ENCODE measurements at regions not wholly inside any gene's neighbourhood (a gene's known extent, or its start where the extent isn't known, plus 50 kb on each side); places are given as distances from the start of the nearest gene placed in this dataset.

- DNase-seq = no peak
Measured at GRCh38 chr5:133794771-133795415, 173.5 kb downstream of the C5orf15 start.

GRCh38 chr5:133793756-133794465 lies 174.5 kb downstream of the C5orf15 start:
- DNase-seq = no peak

DNA sequence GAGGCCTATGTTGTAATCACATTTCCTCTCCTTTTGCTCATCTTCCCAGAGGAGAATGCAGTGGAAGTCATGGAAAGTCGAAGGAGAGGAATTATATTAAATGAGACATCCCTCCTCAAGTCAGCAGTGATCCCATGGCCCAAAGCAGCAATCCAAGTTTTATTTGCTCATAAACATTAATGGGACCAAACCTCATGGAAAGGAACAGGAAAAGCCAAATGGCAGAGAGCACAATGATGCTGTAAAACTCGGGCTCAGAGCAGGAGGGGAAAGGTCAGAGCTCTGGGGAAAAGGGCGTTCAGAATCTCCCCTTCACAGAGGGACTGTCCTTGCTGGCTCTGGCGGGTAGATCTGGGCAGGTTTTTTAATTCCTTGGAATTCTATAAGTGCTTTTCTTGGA lies 175.8 kb downstream of the C5orf15 start:
- no peak for DNase-seq

GRCh38 chr5:133792024-133792423 lies 176.4 kb downstream of the C5orf15 start:
- DNase-seq = no peak

DNA sequence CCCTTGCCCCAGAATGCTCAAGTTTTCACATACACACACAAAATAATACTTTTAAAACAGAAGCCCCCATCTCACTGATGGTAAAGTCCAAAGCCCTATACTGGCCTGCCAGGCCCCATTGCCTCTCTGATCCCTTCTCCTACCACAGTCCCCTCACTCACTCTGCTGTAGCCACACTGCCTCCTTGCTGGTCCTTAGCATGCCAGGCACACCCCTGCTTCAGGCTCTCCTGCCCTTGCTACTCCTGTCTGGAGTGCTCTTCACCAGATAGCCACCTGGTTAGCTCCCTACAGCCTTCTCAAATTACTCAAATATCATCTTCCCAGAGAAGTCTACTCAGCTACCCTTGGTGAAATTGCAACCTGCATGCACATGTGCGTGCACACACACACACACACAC lies 177.5 kb downstream of the C5orf15 start:
- DNase-seq = no peak

- DNase-seq = no peak
Measured at GRCh38 chr5:133789428-133789827, 177.1 kb upstream of the FSTL4 start.

GRCh38 chr5:133788121-133788520 lies 175.8 kb upstream of the FSTL4 start:
- no peak for DNase-seq

- DNase-seq = no peak
Measured at GRCh38 chr5:133786420-133786819, 174.1 kb upstream of the FSTL4 start.

DNA sequence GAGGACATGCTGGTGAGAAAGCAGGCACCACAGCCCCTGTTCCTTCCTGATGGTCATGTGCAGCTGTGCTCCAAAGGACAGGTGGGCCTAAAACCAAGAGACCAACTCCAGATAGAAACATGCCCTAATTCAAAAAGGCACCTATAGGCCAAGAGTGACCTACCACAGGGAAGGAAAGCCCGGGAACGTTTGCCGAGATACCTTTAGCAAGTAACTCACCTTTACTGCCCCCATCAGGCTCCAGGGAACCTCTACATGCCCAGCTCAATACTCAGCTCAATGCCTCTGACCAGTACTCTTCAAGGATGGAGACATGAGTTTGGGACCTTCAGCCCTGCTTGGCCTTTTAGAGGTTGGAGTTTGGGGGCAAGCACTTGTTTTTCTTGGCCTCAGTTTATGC lies 172.8 kb upstream of the FSTL4 start:
- DNase-seq = no peak

GRCh38 chr5:133783481-133783880 lies 171.1 kb upstream of the FSTL4 start:
- DNase-seq = no peak

GRCh38 chr5:133782736-133783135 lies 170.4 kb upstream of the FSTL4 start:
- DNase-seq = no peak

DNA sequence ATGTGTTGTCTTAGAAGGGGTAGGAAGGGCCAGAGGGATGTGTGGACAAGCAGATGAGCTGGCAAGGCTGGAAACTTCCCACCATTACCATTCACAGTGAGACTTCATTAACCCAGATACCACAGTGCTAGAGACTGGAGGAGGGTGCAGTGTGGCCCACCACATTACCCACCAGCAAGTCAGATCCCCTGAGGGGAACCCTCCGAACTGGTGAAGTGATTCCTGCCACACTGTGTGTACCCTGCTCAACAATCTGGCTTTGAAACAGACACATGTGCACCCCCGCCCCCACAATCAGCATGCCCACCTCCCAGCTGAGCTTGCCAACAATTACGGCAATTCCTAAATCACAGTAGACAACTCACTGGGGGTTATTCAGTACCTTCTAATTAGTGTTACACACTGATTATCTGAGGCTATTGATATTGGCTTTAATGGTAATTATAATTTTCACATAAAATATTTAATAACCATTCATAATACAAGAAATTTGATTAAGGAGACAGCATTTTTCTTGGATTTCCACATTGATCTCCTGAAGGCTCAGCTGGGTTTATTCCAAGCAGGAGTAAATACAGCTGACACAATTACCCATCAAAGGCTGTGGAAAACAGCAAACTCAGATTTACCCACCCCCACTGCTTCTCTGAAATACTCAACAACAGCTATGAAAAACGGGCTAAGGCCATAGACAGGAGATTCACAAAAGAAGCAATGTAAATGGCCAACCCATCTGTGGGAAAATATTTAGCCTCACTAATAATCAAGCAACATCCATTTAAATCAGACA lies 169.3 kb upstream of the FSTL4 start:
- no peak for DNase-seq

- DNase-seq = no peak
Measured at GRCh38 chr5:133780619-133781280, 168.4 kb upstream of the FSTL4 start.

DNA sequence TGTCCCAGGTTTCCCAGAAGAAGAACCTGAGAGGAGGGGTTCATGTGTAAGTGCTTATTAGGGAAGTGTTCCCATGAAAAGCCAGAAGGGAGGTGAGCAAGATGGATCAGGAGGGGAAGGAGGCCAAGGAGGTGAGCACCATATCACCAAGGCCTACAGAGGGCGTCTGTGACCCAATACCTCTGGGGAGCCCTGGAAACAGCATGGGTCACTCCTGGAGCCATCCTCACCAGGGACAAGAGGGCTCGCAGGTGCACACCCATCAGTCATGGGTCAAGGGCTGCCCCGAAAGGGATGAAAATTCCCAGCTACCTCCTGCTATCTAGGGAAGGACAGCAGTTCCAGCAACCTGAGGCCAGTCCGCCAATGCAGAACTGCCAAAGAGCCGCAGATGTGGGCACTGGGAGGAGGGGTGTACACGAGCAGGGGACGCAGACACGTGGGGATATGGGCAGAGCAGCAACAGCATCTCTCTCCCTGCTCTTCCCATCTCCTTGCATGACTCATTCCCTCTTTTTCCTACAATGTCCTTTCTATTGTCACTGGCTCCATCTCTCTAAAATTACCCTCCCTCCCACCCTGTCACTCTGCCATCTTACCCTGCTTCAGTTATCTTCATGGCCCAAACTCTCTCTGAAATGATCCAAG lies 167.6 kb upstream of the FSTL4 start:
- no peak for DNase-seq

DNA sequence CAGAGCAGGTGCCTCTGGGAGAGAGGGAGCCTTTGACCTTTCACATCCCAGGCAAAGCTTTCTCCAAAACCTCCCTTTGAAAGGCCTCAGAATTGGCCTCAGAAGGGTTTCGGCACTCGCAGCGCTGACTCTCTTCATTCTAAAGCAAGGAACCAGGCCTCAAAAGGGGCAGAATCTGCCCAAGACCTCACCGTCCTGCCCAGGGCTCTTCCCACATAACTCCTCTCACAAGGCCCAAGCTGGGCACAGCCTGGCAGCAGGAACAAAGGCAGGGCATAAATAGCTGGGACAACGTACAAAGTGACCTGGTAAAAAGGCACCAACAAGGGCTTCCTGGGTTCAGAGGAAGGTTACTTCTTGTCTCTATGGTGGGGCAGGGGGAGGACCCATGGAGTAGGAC lies 166.3 kb upstream of the FSTL4 start:
- DNase-seq = no peak

GRCh38 chr5:133777951-133778350 lies 165.6 kb upstream of the FSTL4 start:
- DNase-seq = no peak

DNA sequence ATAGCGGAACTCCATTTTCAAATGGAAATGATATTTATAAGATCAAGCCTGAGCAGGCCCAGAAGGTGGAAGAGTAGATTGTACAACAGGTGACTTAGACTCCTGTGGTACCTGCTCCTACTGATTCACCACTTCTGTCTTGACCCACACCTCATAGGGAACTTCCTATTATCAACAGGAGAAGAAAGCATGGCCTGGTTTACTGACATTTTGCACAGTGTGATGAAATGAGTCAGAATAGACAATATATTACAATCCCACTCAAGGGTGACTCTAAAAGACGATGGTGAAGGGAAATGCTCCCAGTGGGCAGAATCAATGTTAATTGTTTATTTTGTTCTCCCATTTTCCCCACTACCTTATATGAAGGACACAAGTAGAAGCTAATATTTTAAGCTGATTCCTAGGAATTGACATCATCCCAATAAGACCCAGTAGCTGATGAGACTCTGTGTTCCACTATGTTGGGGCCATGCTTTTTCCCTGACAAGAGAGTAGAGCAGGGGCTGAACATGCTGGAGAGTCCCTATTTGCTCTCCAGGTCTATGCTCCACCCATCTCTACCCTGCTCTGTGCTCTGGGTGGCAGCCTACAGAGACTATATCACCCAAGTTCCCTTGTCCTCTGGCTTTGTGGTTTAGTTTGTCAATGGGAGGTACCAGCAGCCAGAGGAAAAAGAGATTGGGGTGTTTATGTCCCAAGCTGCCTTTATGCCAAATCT lies 163.4 kb upstream of the FSTL4 start:
- no peak for DNase-seq

GRCh38 chr5:133773247-133774202 lies 161.2 kb upstream of the FSTL4 start:
- no peak for DNase-seq

- no peak for DNase-seq
Measured at GRCh38 chr5:133769842-133770241, 157.5 kb upstream of the FSTL4 start.

- no peak for DNase-seq
Measured at GRCh38 chr5:133763744-133764143, 151.4 kb upstream of the FSTL4 start.

DNA sequence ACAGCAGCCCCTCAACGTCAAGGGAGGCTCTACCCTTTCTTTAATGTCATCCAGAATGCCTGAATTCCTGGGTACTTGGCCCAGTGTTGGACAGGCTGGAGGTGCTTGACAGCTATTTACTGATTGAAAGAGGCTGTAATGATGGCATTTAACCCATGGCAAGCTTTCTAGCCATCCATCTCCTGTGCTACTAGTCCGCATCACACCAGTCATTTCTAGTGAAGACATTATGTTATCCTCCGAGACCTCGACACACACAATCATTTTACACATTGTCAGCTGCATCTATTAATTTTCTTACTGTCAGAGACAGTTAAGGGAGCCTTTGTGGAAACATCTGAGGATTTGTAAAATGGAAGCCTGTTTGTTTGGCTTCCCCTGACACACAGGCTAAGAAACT lies 149.3 kb upstream of the FSTL4 start:
- DNase-seq = no peak

All from NCI-H1436 treated with DMSO at 0.1 percent for 48 hours (cell line).